GM12878 (cell line): ENCODE measurements at regions not wholly inside any gene's neighbourhood (a gene's known extent, or its start where the extent isn't known, plus 50 kb on each side); places are given as distances from the start of the nearest gene placed in this dataset.

ENCODE experiments used
- ATAC-seq: fragments of 200-7000 bp; cut with Tn5 transposase; 3 replicates; pipeline ENCODE4 v1.9.1; 2020; ENCODE audit warnings: mild to moderate bottlenecking, moderate library complexity
- BruUV-seq: library from RNA; stranded (reverse); fragments of 400-500 nt; replicated peaks from 2 replicates; lab custom pipeline; 2021; lab: Mats Ljungman, UMichigan
- CTCF ChIA-PET: fragments of 300-600 bp; sonication (Branson Sonifier 250); formaldehyde crosslinking; extraction: SDS; loops from one replicate; lab custom pipeline; 2021; ENCODE audit warnings: inconsistent platforms; lab: Yijun Ruan, JAX
- POLR2A ChIA-PET: fragments of 350-600 bp; formaldehyde crosslinking; extraction: SDS; loops from one replicate; lab custom pipeline; 2021; ENCODE audit warnings: inconsistent platforms; lab: Charles Lee
- RAD21 ChIA-PET: fragments of 300-600 bp; sonication (Branson Sonifier 250); formaldehyde crosslinking; loops from one replicate; lab custom pipeline; 2023; ENCODE audit warnings: antibody characterized with exemption; ENCODE audit not compliant: unreplicated experiment; lab: Charles Lee
- SMC1A ChIA-PET: fragments of 300-600 bp; sonication (Branson Sonifier 250); formaldehyde crosslinking; loops from one replicate; lab custom pipeline; 2023; ENCODE audit not compliant: unreplicated experiment, uncharacterized antibody; lab: Charles Lee
- DNase-seq: peaks from one replicate; pipeline ENCODE4 v3.0.0-alpha.2; 2011; ENCODE audit warnings: low read depth, low spot score
- FAIRE-seq: peaks from 3 replicates; lab custom pipeline; 2011; peaks lifted over from hg19 to GRCh38; lab: Jason Lieb, UNC
- H2AFZ ChIP-seq: 2 replicates; pipeline ENCODE4 v1.6.0; 2011; ENCODE audit warnings: low read depth, low read length, control low read depth; ENCODE audit not compliant: control insufficient read depth
- H3K27ac ChIP-seq: 2 replicates; pipeline ENCODE4 v1.5.1; 2011; ENCODE audit warnings: control low read depth; ENCODE audit not compliant: control insufficient read depth, insufficient read depth
- H3K27me3 ChIP-seq, 2 experiments: replicated peaks in 1 of 2; 2 replicates each; pipeline versions ENCODE4 v1.6.0 to v1.6.1; 2011; ENCODE audit warnings: low read length in 1 of 2; ENCODE audit not compliant: control insufficient read depth in 2 of 2, insufficient read depth in 2 of 2
- H3K36me3 ChIP-seq, 2 experiments: 2 replicates each; pipeline ENCODE4 v1.5.1; 2011; ENCODE audit warnings: low read length in 1 of 2; ENCODE audit not compliant: control insufficient read depth in 2 of 2, insufficient read depth in 2 of 2
- H3K4me1 ChIP-seq: 2 replicates; pipeline ENCODE4 v1.6.1; 2011; ENCODE audit warnings: mild to moderate bottlenecking, low read length, moderate library complexity, mixed read lengths; ENCODE audit not compliant: control insufficient read depth, insufficient read depth
- H3K4me2 ChIP-seq: 2 replicates; pipeline ENCODE4 v1.6.0; 2011; ENCODE audit warnings: control low read depth; ENCODE audit not compliant: control insufficient read depth, insufficient read depth
- H3K4me3 ChIP-seq: fragments of 200-600 bp; sonication (generic); 2 replicates; pipeline ENCODE4 v1.5.1; 2016
- H3K79me2 ChIP-seq: 2 replicates; pipeline ENCODE4 v1.6.0; 2011; ENCODE audit warnings: low read length; ENCODE audit not compliant: control insufficient read depth, insufficient read depth
- H3K9ac ChIP-seq: 2 replicates; pipeline ENCODE4 v1.8.0; 2011; ENCODE audit warnings: low read length, control low read depth, mixed read lengths; ENCODE audit not compliant: control insufficient read depth, insufficient read depth
- H3K9me3 ChIP-seq: replicated peaks from 3 replicates; pipeline ENCODE4 v1.5.1; 2011; ENCODE audit warnings: mild to moderate bottlenecking, low read length; ENCODE audit not compliant: control insufficient read depth, insufficient read depth
- H4K20me1 ChIP-seq: 2 replicates; pipeline ENCODE4 v1.6.0; 2011; ENCODE audit not compliant: control insufficient read depth, insufficient read depth
- ATF2 ChIP-seq: IDR thresholded peaks from 2 replicates; pipeline ENCODE4 v1.6.1; 2012; ENCODE audit warnings: low read length, inconsistent platforms
- CREM ChIP-seq: IDR thresholded peaks from 2 replicates; pipeline ENCODE4 v1.6.1; 2014; ENCODE audit warnings: antibody characterized with exemption, low read depth
- HDAC2 ChIP-seq: fragments of 200-600 bp; sonication (generic); IDR thresholded peaks from 2 replicates; pipeline ENCODE4 v1.6.1; 2017
- JUNB ChIP-seq: IDR thresholded peaks from 2 replicates; pipeline ENCODE4 v1.6.1; 2016; ENCODE audit warnings: antibody characterized with exemption, mild to moderate bottlenecking
- LARP7 ChIP-seq: fragments of 450-650 bp; IDR thresholded peaks from 2 replicates; pipeline ENCODE4 v1.6.1; 2017; ENCODE audit warnings: mild to moderate bottlenecking
- NKRF ChIP-seq: fragments of 450-650 bp; conservative IDR thresholded peaks from 2 replicates; pipeline ENCODE4 v1.6.1; 2017; ENCODE audit warnings: mild to moderate bottlenecking, moderate library complexity
- SMC3 ChIP-seq: IDR thresholded peaks from 2 replicates; pipeline ENCODE4 v1.6.1; 2011; ENCODE audit warnings: low read length, improper control_type of control experiment, borderline replicate concordance
- ZBTB11 ChIP-seq: fragments of 450-650 bp; formaldehyde crosslinking; IDR thresholded peaks from 2 replicates; pipeline ENCODE4 v1.5.0; 2022; ENCODE audit warnings: mild to moderate bottlenecking, missing genetic modification characterization
- WGBS: methylation state at CpG from one replicate; pipeline ENCODE4 v1.1.6; 2016; ENCODE audit warnings: low lambda C conversion rate; ENCODE audit not compliant: insufficient replicate concordance, insufficient coverage; ENCODE audit errors: missing lambda C conversion rate; 5-methylcytosine and 5-hydroxymethylcytosine counted together
- in situ Hi-C: fragments of 300-500 bp; cut with MboI; formaldehyde crosslinking; loops from 9 replicates; pipeline ENCODE4 v1.14.3; 2018; ENCODE audit warnings: mixed read lengths
- intact Hi-C: fragments of 100-400 bp; cut with micrococcal nuclease; formaldehyde crosslinking; loops from one replicate; pipeline ENCODE4 v1.14.2; 2022; ENCODE audit not compliant: unreplicated experiment

- no peaks in the 10 kb centered on the region for H3K9me3 ChIP-seq
- DNase-seq = no peak
- ChIA-PET RAD21 (interaction anchor here (1.2 kb wide), 1 partner anchor 12 kb away, joined by 4 read pairs; no protein-coding TSS in a partner anchor), SMC1A (interaction anchor here (2.7 kb wide), 1 partner anchor 11 kb away, joined by 11 read pairs; no protein-coding TSS in a partner anchor), POLR2A (no interaction called here), CTCF (interaction anchor here (2.8 kb wide), 1 partner anchor 11 kb away, joined by 15 read pairs; no protein-coding TSS in a partner anchor)
- H3K27ac ChIP-seq = no peak overlapping the region
- ATAC-seq = no peak
- H3K36me3 ChIP-seq = no peaks in the 10 kb centered on the region
- H3K9ac ChIP-seq = no peak overlapping the region
- H3K27me3 ChIP-seq = no peaks in the 10 kb centered on the region; a peak in 1 of 4 replicates
- no peaks in the 10 kb centered on the region for H3K79me2 ChIP-seq
- in situ Hi-C loops = no loop called here
- TF ChIP-seq CREM (no peak), NKRF (no peak)
- no peaks in the 10 kb centered on the region for H3K4me1 ChIP-seq
- no peak overlapping the region for H2AFZ ChIP-seq
- H3K4me3 ChIP-seq = no peak overlapping the region
- no peak overlapping the region for H3K4me2 ChIP-seq
- H4K20me1 ChIP-seq = no peaks in the 10 kb centered on the region
- BruUV-seq = no TSS peak
- intact Hi-C loops = no loop called here
- FAIRE-seq = no peak
Measured at GRCh38 chr4:138692411-138692810, 323.2 kb upstream of the NOCT start.

- peaks cover 0 to 3% of the 10 kb centered on the region in 2 experiments; a peak in 2 of 4 replicates for H3K27me3 ChIP-seq
- POLR2A ChIA-PET = no interaction called here
- no peak for ATAC-seq
- no peak overlapping the region for H3K9ac ChIP-seq
- H3K4me3 ChIP-seq = no peak overlapping the region
- no peaks in the 10 kb centered on the region for H3K9me3 ChIP-seq
- RAD21 ChIA-PET = interaction anchor here (1.0 kb wide), 1 partner anchor 9 kb away, joined by 3 read pairs; no protein-coding TSS in a partner anchor
- FAIRE-seq = no peak
- no peak overlapping the region for H3K4me2 ChIP-seq
- no peaks in the 10 kb centered on the region for H3K4me1 ChIP-seq
- intact Hi-C loops = no loop called here
- no peaks in the 10 kb centered on the region for H3K79me2 ChIP-seq
- SMC1A ChIA-PET = interaction anchor here (1.6 kb wide), 1 partner anchor 9 kb away, joined by 8 read pairs; no protein-coding TSS in a partner anchor
- no peak overlapping the region for H3K27ac ChIP-seq
- H3K36me3 ChIP-seq = no peaks in the 10 kb centered on the region
- WGBS = 36% methylated on average over 6 of the region's 6 CpGs
- H4K20me1 ChIP-seq = no peaks in the 10 kb centered on the region
- in situ Hi-C loops = loop anchor here (10.0 kb wide), 1 partner anchor 875 kb away; no protein-coding TSS in a partner anchor
- BruUV-seq = no TSS peak
- no peak overlapping the region for H2AFZ ChIP-seq
- CTCF ChIA-PET = interaction anchor here (1.4 kb wide), 1 partner anchor 181 kb away, joined by 5 read pairs; no protein-coding TSS in a partner anchor
- TF ChIP-seq JUNB = no peak
- no peak for TF ChIP-seq ZBTB11 (CRISPR knock-in tag)
- no peak for TF ChIP-seq ATF2
- no peak for TF ChIP-seq SMC3
- TF ChIP-seq HDAC2 = no peak
- TF ChIP-seq LARP7 = no peak
- TF ChIP-seq, all 136 proteins: peak for 0
- no peak for DNase-seq
Measured at GRCh38 chr4:138689593-138689992, 326.0 kb upstream of the NOCT start.
